ENCODE measurements at regions not wholly inside any gene's neighbourhood (a gene's known extent, or its start where the extent isn't known, plus 50 kb on each side); places are given as distances from the start of the nearest gene placed in this dataset.
"Not testable (repeated sequence)": the region's sequence is repeated elsewhere in the genome, so short reads cannot be mapped to it uniquely, and the experiment has no call there.

- not testable (repeated sequence) for TF ChIP-seq CTCF, POLR2A (IDR thresholded peaks at IDR 0.05)
These were observed 264.8 kb upstream of the STXBP5 start for GRCh38 chr6:146939456-146939855.
